ENCODE measurements at regions not wholly inside any gene's neighbourhood (a gene's known extent, or its start where the extent isn't known, plus 50 kb on each side); places are given as distances from the start of the nearest gene placed in this dataset.

DNA sequence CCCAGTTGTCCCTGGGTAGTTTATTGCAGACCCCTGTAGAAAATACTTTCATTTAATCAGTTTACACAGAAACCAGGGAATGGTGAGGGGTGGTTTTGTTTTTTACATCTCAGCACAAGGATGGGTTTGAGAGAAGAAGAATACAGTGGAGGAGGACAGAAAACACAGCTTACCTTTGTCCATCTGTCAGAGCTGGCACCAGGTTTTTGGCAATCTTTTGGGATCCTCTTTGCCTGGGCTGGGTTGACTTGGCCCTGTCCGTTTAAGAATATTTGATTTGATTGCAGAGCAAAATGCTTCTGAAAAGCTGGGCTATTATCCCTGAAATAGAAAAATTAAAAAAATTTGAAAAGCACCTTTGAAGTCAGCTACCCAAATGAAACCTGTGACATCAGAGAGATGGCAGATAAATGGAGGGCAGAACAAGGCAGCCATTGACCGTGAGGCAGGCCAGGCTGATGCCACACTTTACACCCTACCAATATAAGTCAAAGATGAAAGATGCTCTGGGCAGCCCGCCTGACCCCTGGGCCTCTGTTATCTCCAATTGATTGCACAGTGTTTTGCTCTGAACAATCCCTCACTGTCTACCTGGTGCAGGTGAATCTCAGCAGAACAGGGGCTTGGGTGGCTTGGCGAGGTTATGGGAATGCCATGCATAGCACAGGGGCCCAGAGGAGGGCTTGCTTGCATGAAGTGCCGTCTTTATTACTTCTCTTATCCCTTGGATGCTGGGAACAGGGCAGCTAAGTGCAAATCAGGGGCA, 218.8 kb downstream of the LMX1A start:
- no peak overlapping the region for H3K4me3 ChIP-seq
- no peak for DNase-seq
- TF ChIP-seq POLR2A (IDR thresholded peaks at IDR 0.05), result no peak
- TF ChIP-seq, protein P1, sequence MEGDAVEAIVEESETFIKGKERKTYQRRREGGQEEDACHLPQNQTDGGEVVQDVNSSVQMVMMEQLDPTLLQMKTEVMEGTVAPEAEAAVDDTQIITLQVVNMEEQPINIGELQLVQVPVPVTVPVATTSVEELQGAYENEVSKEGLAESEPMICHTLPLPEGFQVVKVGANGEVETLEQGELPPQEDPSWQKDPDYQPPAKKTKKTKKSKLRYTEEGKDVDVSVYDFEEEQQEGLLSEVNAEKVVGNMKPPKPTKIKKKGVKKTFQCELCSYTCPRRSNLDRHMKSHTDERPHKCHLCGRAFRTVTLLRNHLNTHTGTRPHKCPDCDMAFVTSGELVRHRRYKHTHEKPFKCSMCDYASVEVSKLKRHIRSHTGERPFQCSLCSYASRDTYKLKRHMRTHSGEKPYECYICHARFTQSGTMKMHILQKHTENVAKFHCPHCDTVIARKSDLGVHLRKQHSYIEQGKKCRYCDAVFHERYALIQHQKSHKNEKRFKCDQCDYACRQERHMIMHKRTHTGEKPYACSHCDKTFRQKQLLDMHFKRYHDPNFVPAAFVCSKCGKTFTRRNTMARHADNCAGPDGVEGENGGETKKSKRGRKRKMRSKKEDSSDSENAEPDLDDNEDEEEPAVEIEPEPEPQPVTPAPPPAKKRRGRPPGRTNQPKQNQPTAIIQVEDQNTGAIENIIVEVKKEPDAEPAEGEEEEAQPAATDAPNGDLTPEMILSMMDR (IDR thresholded peaks at IDR 0.05), result no peak
- no peaks in the 10 kb centered on the region for H3K9me3 ChIP-seq
- no peak for ATAC-seq
- H3K27ac ChIP-seq, result no peak overlapping the region
- H3K27me3 ChIP-seq, result peaks cover 0 to 69% (median 5%) of the 10 kb centered on the region in 9 donors
- H3K4me1 ChIP-seq, result no peaks in the 10 kb centered on the region
- no peaks in the 10 kb centered on the region for H3K36me3 ChIP-seq
- intact Hi-C loops (cut with DNase I), result no loop called here
- WGBS, 4 donors, result 53 to 73% (median 67%) methylated on average over 5 of the region's 5 CpGs

DNA sequence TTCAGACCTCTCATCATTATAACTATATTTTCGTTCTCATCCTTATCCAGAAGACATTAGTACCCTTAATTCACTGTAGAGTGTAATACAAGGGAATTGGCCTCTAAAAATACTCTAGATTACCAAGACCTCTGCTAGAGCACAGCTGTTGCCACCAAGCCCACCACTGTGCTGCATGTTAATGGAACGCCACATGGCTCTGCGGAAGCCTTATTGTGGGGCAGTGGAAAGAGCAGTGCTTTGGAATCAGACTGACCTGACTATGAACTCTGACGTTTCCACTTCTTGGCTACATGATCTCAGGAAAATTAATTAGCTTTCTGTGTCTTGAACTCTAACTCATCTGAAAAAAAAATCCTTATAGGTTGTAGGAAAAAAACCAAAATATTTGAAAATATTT, 222.1 kb downstream of the LMX1A start:
- TF ChIP-seq, protein P1 (IDR thresholded peaks at IDR 0.05), result no peak
- TF ChIP-seq POLR2A (IDR thresholded peaks at IDR 0.05), result no peak
- no peak overlapping the region for H3K4me3 ChIP-seq
- intact Hi-C loops (cut with DNase I), result no loop called here
- peaks cover 0 to 72% (median 7%) of the 10 kb centered on the region in 9 donors for H3K27me3 ChIP-seq
- WGBS, 4 donors, result 54 to 76% (median 70%) methylated on average over 4 of the region's 4 CpGs
- H3K36me3 ChIP-seq, result no peaks in the 10 kb centered on the region
- ATAC-seq (no peak), DNase-seq (no peak)
- H3K9me3 ChIP-seq, result no peaks in the 10 kb centered on the region
- H3K27ac ChIP-seq, result no peak overlapping the region
- H3K4me1 ChIP-seq, result no peaks in the 10 kb centered on the region

DNA sequence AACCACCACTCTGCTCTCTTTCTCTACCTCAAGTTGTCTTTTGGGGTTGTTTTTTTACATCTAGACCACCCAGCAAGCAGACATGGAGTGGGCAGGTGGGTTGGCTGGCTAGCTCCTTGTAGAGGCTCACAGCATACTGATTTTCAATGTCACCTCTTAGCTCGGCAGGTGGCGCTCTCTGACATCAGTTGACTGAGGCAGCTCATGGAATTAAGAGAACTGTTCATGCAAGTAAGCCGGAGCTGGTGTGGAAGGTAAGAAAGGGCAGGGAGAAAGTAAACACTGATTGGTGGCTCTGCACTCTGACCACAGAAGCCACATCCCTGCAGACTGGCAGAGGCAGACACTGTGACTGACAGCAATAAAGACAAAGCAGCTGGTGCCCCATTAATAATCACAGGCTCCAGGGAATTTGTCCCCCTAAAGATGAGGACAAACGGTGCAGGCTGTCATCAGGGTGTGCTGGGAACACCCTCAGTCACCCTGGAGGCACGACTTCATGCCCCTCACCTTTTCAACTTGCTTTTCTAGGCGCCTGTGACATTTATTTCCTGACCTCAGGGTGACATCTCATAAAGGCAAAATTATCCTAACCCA, 226.8 kb downstream of the LMX1A start:
- H3K27me3 ChIP-seq, result peaks cover 0 to 65% (median 9%) of the 10 kb centered on the region in 9 donors
- TF ChIP-seq, protein P1 (IDR thresholded peaks at IDR 0.05), result peak; percentile 18 to 55 (median 38)
- TF ChIP-seq POLR2A (IDR thresholded peaks at IDR 0.05), result no peak

DNA sequence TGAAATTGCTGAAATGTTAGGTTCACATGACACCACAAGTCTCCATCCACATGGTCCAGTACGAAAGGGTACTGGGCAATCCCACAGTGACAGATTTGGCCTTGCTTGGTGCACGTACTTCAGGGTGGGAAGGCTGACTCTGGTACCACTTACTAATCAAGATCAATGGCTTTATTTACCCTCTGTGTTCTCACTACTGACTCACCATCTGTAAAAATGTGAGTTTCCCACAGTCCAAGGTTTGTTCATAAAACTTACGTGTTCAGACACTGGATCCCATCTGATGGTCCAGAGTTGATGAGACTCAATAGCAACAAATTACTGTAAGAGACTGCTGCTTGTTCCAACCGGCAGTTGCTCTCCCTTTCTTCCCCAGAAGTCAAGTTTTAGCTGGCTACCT, 231.7 kb downstream of the LMX1A start:
- Histone ChIP-seq H3K4me1 (no peaks in the 10 kb centered on the region), H3K9me3 (no peaks in the 10 kb centered on the region), H3K4me3 (no peak overlapping the region), H3K36me3 (no peaks in the 10 kb centered on the region), H3K27ac (no peak overlapping the region), H3K27me3 (peaks cover 0 to 59% (median 7%) of the 10 kb centered on the region in 9 donors)
- TF ChIP-seq POLR2A (IDR thresholded peaks at IDR 0.05), result no peak
- TF ChIP-seq, protein P1 (IDR thresholded peaks at IDR 0.05), result no peak
- DNase-seq (no peak), ATAC-seq (no peak)
- intact Hi-C loops (cut with DNase I), result no loop called here
- 73 to 85% (median 76%) methylated on average over 4 of the region's 4 CpGs for WGBS, 4 donors

More for the DNA sequence above, 226.8 kb downstream of the LMX1A start:
- Histone ChIP-seq H3K27ac (no peak overlapping the region), H3K36me3 (no peaks in the 10 kb centered on the region), H3K9me3 (no peaks in the 10 kb centered on the region), H3K4me1 (no peaks in the 10 kb centered on the region), H3K4me3 (no peak overlapping the region)
- WGBS, 4 donors, result 11 to 12% (median 11%) methylated on average over 6 of the region's 6 CpGs
- peak; percentile 18 to 68 (median 45) for DNase-seq
- peak in 3 of 4 donors; percentile 37 to 65 (median 61) for ATAC-seq
- intact Hi-C loops (cut with DNase I), result no loop called here

Data from heart left ventricle (tissue), 16 donors.